T-cell (primary cell): ENCODE measurements at regions not wholly inside any gene's neighbourhood (a gene's known extent, or its start where the extent isn't known, plus 50 kb on each side); places are given as distances from the start of the nearest gene placed in this dataset.

ENCODE experiments used
- ATAC-seq, 4 experiments: fragments of 200-7000 bp in 3 of 4; fragments of 150-1000 bp in 1 of 4; cut with Tn5 transposase; replicated peaks in 1 of 4; 1 replicate in 3 of 4; 2 replicates in 1 of 4; pipeline ENCODE4 v1.10.0; 2021; ENCODE audit warnings: moderate library complexity in 3 of 4, mild to moderate bottlenecking in 2 of 4, moderate number of reproducible peaks in 1 of 4
- CTCF ChIA-PET, 2 donors: fragments of 300-600 bp; sonication (Branson Sonifier 250); formaldehyde crosslinking; loops; one replicate each; lab custom pipeline; 2022; ENCODE audit warnings: antibody characterized with exemption in 2 of 2; lab: Charles Lee
- POLR2A ChIA-PET, 2 donors: fragments of 300-600 bp; sonication (Branson Sonifier 250); formaldehyde crosslinking; loops; one replicate each; lab custom pipeline; 2022; ENCODE audit warnings: antibody characterized with exemption in 2 of 2; lab: Charles Lee
- DNase-seq, 35 experiments: peaks; one replicate each; pipeline versions ENCODE4 v3.0.0 to v3.0.0-alpha.2; 2013 to 2023
- H3K27ac ChIP-seq: one replicate; pipeline ENCODE4 v1.5.1; 2013; ENCODE audit warnings: low read length
- H3K27me3 ChIP-seq, 2 experiments: replicated peaks in 1 of 2; 1 replicate in 1 of 2; 2 replicates in 1 of 2; pipeline versions ENCODE4 v1.6.1 to v1.7.0; 2013; ENCODE audit warnings: low read length in 1 of 2, mixed read lengths in 1 of 2; ENCODE audit not compliant: control insufficient read depth in 2 of 2, insufficient read depth in 2 of 2; ENCODE audit errors: extremely low read depth in 1 of 2
- H3K36me3 ChIP-seq, 2 donors: 1 replicate in 1 of 2; 2 replicates in 1 of 2; pipeline versions ENCODE4 v1.6.1 to v1.7.0; 2013; ENCODE audit warnings: low read length in 1 of 2; ENCODE audit not compliant: control insufficient read depth in 2 of 2, insufficient read depth in 1 of 2; ENCODE audit errors: extremely low read depth in 1 of 2
- H3K4me1 ChIP-seq, 2 experiments: 1 replicate in 1 of 2; 2 replicates in 1 of 2; pipeline versions ENCODE4 v1.6.1 to v1.7.0; 2013; ENCODE audit warnings: low read length in 2 of 2, mixed read lengths in 1 of 2; ENCODE audit not compliant: insufficient read depth in 2 of 2, control insufficient read depth in 1 of 2; ENCODE audit errors: extremely low read depth in 1 of 2
- H3K4me3 ChIP-seq, 2 donors: 1 replicate in 1 of 2; 2 replicates in 1 of 2; pipeline versions ENCODE4 v1.5.1 to v1.7.0; 2013; ENCODE audit warnings: mild to moderate bottlenecking in 2 of 2, low read length in 1 of 2, moderate library complexity in 1 of 2; ENCODE audit not compliant: control insufficient read depth in 1 of 2; ENCODE audit errors: extremely low read depth in 1 of 2
- H3K9me3 ChIP-seq: 2 replicates; pipeline ENCODE4 v1.7.0; 2013
- H3K27ac Mint-ChIP-seq, 2 donors: one replicate each; pipeline ENCODE4 v1.8.0; 2020 to 2021; ENCODE audit warnings: mild to moderate bottlenecking in 2 of 2, mixed read lengths in 2 of 2
- H3K27me3 Mint-ChIP-seq, 2 donors: one replicate each; pipeline ENCODE4 v1.8.0; 2021 to 2022; ENCODE audit warnings: mixed read lengths in 2 of 2
- H3K36me3 Mint-ChIP-seq: one replicate; pipeline ENCODE4 v1.8.0; 2021; ENCODE audit warnings: mixed read lengths
- H3K4me1 Mint-ChIP-seq, 3 donors: one replicate each; pipeline ENCODE4 v1.8.0; 2020 to 2022; ENCODE audit warnings: mixed read lengths in 3 of 3, mild to moderate bottlenecking in 1 of 3
- H3K4me3 Mint-ChIP-seq, 3 donors: one replicate each; pipeline ENCODE4 v1.8.0; 2020 to 2022; ENCODE audit warnings: mild to moderate bottlenecking in 3 of 3, mixed read lengths in 3 of 3, moderate library complexity in 3 of 3
- H3K9me3 Mint-ChIP-seq, 3 donors: one replicate each; pipeline ENCODE4 v1.8.0; 2020 to 2022; ENCODE audit warnings: mixed read lengths in 3 of 3
- WGBS: methylation state at CpG from one replicate; pipeline ENCODE4 v1.1.5; 2013; ENCODE audit warnings: missing lambda C conversion rate; ENCODE audit not compliant: insufficient coverage; 5-methylcytosine and 5-hydroxymethylcytosine counted together

- no peaks in the 10 kb centered on the region for H3K4me1 ChIP-seq
- no peak for ATAC-seq
- no peaks in the 10 kb centered on the region for H3K36me3 ChIP-seq
- ChIA-PET CTCF (interaction anchor here in 1 of 2 donors (0.5 kb wide), 1 partner anchor 297 kb away, joined by 5 read pairs; no protein-coding TSS in a partner anchor), POLR2A (no interaction called here)
- H3K27ac ChIP-seq: no peak overlapping the region
- Mint-ChIP-seq H3K27me3 (no peaks in the 10 kb centered on the region), H3K9me3 (peaks cover 0 to 3% (median 3%) of the 10 kb centered on the region in 3 donors), H3K27ac (no peak overlapping the region), H3K36me3 (no peaks in the 10 kb centered on the region), H3K4me3 (no peak overlapping the region), H3K4me1 (no peaks in the 10 kb centered on the region)
- 0% methylated on average over 1 of the region's 2 CpGs for WGBS
- H3K9me3 ChIP-seq: no peaks in the 10 kb centered on the region
- H3K4me3 ChIP-seq: no peak overlapping the region
- H3K27me3 ChIP-seq: no peaks in the 10 kb centered on the region
- DNase-seq: no peak
Observed at GRCh38 chr12:90652280-90652679, 302.7 kb downstream of the CCER1 start.

- Histone ChIP-seq H3K4me1 (no peaks in the 10 kb centered on the region), H3K4me3 (no peak overlapping the region), H3K36me3 (no peaks in the 10 kb centered on the region), H3K27me3 (no peaks in the 10 kb centered on the region), H3K27ac (no peak overlapping the region), H3K9me3 (no peaks in the 10 kb centered on the region)
- POLR2A ChIA-PET: no interaction called here
- Mint-ChIP-seq H3K4me1 (no peaks in the 10 kb centered on the region), H3K27ac (no peak overlapping the region), H3K4me3 (no peak overlapping the region), H3K9me3 (peaks cover 3 to 8% (median 3%) of the 10 kb centered on the region in 3 donors), H3K36me3 (no peaks in the 10 kb centered on the region), H3K27me3 (no peaks in the 10 kb centered on the region)
- no peak for DNase-seq
- CTCF ChIA-PET: no interaction called here
- no peak for ATAC-seq
- no CpG with 5 or more reads among the region's 1 CpG for WGBS
Observed at GRCh38 chr12:90645181-90645580, 309.8 kb downstream of the CCER1 start.

- CTCF ChIA-PET: no interaction called here
- Mint-ChIP-seq H3K4me3 (no peak overlapping the region), H3K36me3 (no peaks in the 10 kb centered on the region), H3K27ac (no peak overlapping the region), H3K4me1 (no peaks in the 10 kb centered on the region), H3K27me3 (no peaks in the 10 kb centered on the region), H3K9me3 (peaks cover 0 to 11% (median 8%) of the 10 kb centered on the region in 3 donors)
- Histone ChIP-seq H3K9me3 (no peaks in the 10 kb centered on the region), H3K4me3 (no peak overlapping the region), H3K27ac (no peak overlapping the region), H3K27me3 (no peaks in the 10 kb centered on the region), H3K4me1 (no peaks in the 10 kb centered on the region), H3K36me3 (no peaks in the 10 kb centered on the region)
- no peak for DNase-seq
- POLR2A ChIA-PET: no interaction called here
- ATAC-seq: no peak
- WGBS: 0% methylated on average over 1 of the region's 1 CpG
Observed at GRCh38 chr12:90631591-90632212, 323.3 kb downstream of the CCER1 start.

DNA sequence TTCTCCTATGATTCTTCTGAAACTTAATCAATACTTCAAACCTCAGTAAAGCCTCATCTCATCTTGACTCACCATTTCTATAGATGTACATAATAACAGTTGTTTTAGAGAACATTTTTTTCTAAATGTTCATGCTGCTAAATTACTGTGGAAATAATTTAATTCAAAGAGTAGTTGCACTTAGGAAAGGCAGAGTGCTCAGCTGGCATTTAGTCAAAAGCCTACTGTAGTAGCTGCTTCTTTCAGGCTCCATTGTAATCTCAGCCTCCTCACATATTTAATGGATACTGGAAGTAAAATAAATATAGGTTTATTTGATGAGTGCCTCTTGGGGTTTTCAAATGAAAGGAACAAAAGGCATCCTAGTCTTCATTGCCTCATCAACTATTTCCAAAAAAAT lies 325.0 kb downstream of the CCER1 start:
- Mint-ChIP-seq H3K4me1 (no peaks in the 10 kb centered on the region), H3K4me3 (no peak overlapping the region), H3K27me3 (no peaks in the 10 kb centered on the region), H3K9me3 (peaks cover 0 to 11% (median 8%) of the 10 kb centered on the region in 3 donors), H3K27ac (no peak overlapping the region), H3K36me3 (no peaks in the 10 kb centered on the region)
- ChIA-PET CTCF (no interaction called here), POLR2A (no interaction called here)
- Histone ChIP-seq H3K4me1 (no peaks in the 10 kb centered on the region), H3K9me3 (no peaks in the 10 kb centered on the region), H3K27me3 (no peaks in the 10 kb centered on the region), H3K27ac (no peak overlapping the region), H3K4me3 (no peak overlapping the region), H3K36me3 (no peaks in the 10 kb centered on the region)
- no peak for DNase-seq
- no peak for ATAC-seq

GRCh38 chr12:90628213-90628612 lies 326.8 kb downstream of the CCER1 start:
- H3K4me1 Mint-ChIP-seq: no peaks in the 10 kb centered on the region
- DNase-seq: no peak
- Histone ChIP-seq H3K36me3 (no peaks in the 10 kb centered on the region), H3K27me3 (no peaks in the 10 kb centered on the region), H3K4me1 (no peaks in the 10 kb centered on the region), H3K27ac (no peak overlapping the region), H3K4me3 (no peak overlapping the region), H3K9me3 (no peaks in the 10 kb centered on the region)
- H3K9me3 Mint-ChIP-seq: peaks cover 0 to 7% (median 5%) of the 10 kb centered on the region in 3 donors
- CTCF ChIA-PET: no interaction called here
- POLR2A ChIA-PET: no interaction called here
- H3K27ac Mint-ChIP-seq: no peak overlapping the region
- no peak overlapping the region for H3K4me3 Mint-ChIP-seq
- no peaks in the 10 kb centered on the region for H3K27me3 Mint-ChIP-seq
- 60% methylated on average over 1 of the region's 1 CpG for WGBS
- H3K36me3 Mint-ChIP-seq: no peaks in the 10 kb centered on the region
- ATAC-seq: no peak

DNA sequence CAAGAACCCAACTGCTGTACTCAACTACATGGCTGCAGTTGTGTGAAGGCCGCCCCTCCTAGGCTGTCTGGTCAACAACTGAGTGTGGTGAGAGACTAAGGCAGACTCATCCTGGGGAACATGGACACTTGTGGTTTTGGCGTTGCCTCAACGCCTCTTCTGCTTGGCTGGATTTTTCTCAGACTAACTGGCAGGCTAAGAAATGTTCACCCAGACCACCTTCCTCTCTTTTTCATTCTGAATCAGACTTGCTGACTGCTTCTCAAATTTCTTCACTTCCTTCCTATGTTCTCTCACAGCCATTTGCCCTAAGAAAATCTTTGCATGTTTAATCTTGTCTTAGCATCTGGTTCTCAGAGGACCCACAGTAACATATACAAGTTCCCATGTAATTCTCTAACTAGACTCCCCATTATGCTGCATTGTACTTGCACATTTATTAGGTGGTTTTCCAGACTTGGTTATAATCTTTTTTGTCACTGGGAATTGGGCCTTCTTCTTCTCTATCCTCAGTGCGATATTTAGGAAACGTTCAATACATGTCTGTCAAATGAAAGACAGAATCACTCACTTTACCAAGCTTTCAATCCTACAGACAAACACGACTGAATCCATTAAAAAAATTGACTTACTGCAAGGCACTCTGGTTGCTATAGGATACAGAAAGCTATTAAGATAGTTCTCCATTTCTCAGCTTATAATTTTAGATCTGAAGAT lies 327.6 kb downstream of the CCER1 start:
- Histone ChIP-seq H3K27me3 (no peaks in the 10 kb centered on the region), H3K36me3 (no peaks in the 10 kb centered on the region), H3K27ac (no peak overlapping the region), H3K4me3 (no peak overlapping the region), H3K4me1 (no peaks in the 10 kb centered on the region), H3K9me3 (no peaks in the 10 kb centered on the region)
- Mint-ChIP-seq H3K4me1 (no peaks in the 10 kb centered on the region), H3K9me3 (peaks cover 0 to 7% (median 0%) of the 10 kb centered on the region in 3 donors), H3K36me3 (no peaks in the 10 kb centered on the region), H3K27me3 (no peaks in the 10 kb centered on the region), H3K4me3 (no peak overlapping the region), H3K27ac (no peak overlapping the region)
- DNase-seq (no peak), ATAC-seq (no peak)
- ChIA-PET POLR2A (no interaction called here), CTCF (no interaction called here)
- WGBS: 96% methylated on average over 3 of the region's 6 CpGs
